Keratinocyte (primary cell): ENCODE measurements at regions not wholly inside any gene's neighbourhood (a gene's known extent, or its start where the extent isn't known, plus 50 kb on each side); places are given as distances from the start of the nearest gene placed in this dataset.

Experiments used
- DNase-seq: peaks from one replicate; pipeline ENCODE4 v3.0.0-alpha.2; 2011; ENCODE audit warnings: low read depth, missing footprints, low spot score
- FAIRE-seq: peaks from 2 replicates; lab custom pipeline; 2011; peaks lifted over from hg19 to GRCh38; lab: Jason Lieb, UNC
- H2AFZ ChIP-seq: 2 replicates; pipeline ENCODE4 v1.6.0; 2012; ENCODE audit warnings: low read length, control low read depth, inconsistent platforms; ENCODE audit not compliant: control insufficient read depth
- H3K27ac ChIP-seq: 2 replicates; pipeline ENCODE4 v1.5.1; 2011; ENCODE audit warnings: low read length; ENCODE audit not compliant: control insufficient read depth, insufficient read depth
- H3K27me3 ChIP-seq: 3 replicates; pipeline ENCODE4 v1.6.0; 2011; ENCODE audit warnings: low read length; ENCODE audit not compliant: control insufficient read depth, insufficient read depth; ENCODE audit errors: extremely low read depth
- H3K36me3 ChIP-seq, 2 experiments: 2 replicates in 1 of 2; 3 replicates in 1 of 2; pipeline ENCODE4 v1.5.1; 2011; ENCODE audit warnings: low read length in 2 of 2, mild to moderate bottlenecking in 1 of 2; ENCODE audit not compliant: control insufficient read depth in 2 of 2, insufficient read depth in 2 of 2; ENCODE audit errors: extremely low read depth in 1 of 2
- H3K4me1 ChIP-seq: 3 replicates; pipeline ENCODE4 v1.5.1; 2011; ENCODE audit warnings: low read length; ENCODE audit not compliant: control insufficient read depth, insufficient read depth; ENCODE audit errors: extremely low read depth
- H3K4me2 ChIP-seq: 3 replicates; pipeline ENCODE4 v1.6.0; 2011; ENCODE audit warnings: low read depth, low read length; ENCODE audit not compliant: control insufficient read depth, insufficient read depth; ENCODE audit errors: extremely low read depth
- H3K4me3 ChIP-seq, 3 experiments: fragments of 200-600 bp in 1 of 3; sonication (generic) in 1 of 3; 2 replicates in 2 of 3; 3 replicates in 1 of 3; pipeline ENCODE4 v1.5.1; 2011 to 2016; ENCODE audit warnings: low read length in 3 of 3, mild to moderate bottlenecking in 3 of 3, control low read depth in 2 of 3, inconsistent platforms in 1 of 3, low read depth in 1 of 3, mixed read lengths in 1 of 3, mixed run types in 1 of 3, moderate library complexity in 1 of 3; ENCODE audit not compliant: control insufficient read depth in 2 of 3, insufficient read depth in 2 of 3; ENCODE audit errors: extremely low read depth in 1 of 3
- H3K79me2 ChIP-seq: 2 replicates; pipeline ENCODE4 v1.6.0; 2012; ENCODE audit warnings: low read length; ENCODE audit not compliant: control insufficient read depth, insufficient read depth
- H3K9ac ChIP-seq: 3 replicates; pipeline ENCODE4 v1.6.0; 2011; ENCODE audit warnings: low read length; ENCODE audit not compliant: control insufficient read depth, insufficient read depth; ENCODE audit errors: extremely low read depth
- H3K9me1 ChIP-seq: 3 replicates; pipeline ENCODE4 v1.6.0; 2011; ENCODE audit warnings: low read length; ENCODE audit not compliant: control insufficient read depth, insufficient read depth; ENCODE audit errors: extremely low read depth
- H3K9me3 ChIP-seq: 2 replicates; pipeline ENCODE4 v1.5.1; 2012; ENCODE audit warnings: low read depth, low read length; ENCODE audit not compliant: control insufficient read depth
- H4K20me1 ChIP-seq: 3 replicates; pipeline ENCODE4 v1.6.0; 2011; ENCODE audit warnings: low read length; ENCODE audit not compliant: control insufficient read depth, insufficient read depth; ENCODE audit errors: extremely low read depth
- EZH2 ChIP-seq: IDR thresholded peaks from one replicate; pipeline ENCODE4 v1.6.1; 2012; ENCODE audit warnings: inconsistent platforms, mild to moderate bottlenecking, low read length, moderate library complexity
- dilution Hi-C: fragments of 300-500 bp; cut with MboI; formaldehyde crosslinking; loops from one replicate; pipeline ENCODE4 v1.7.0; 2020; ENCODE audit warnings: low sequenced_read_pairs; ENCODE audit not compliant: extremely low pct_ligation_motif_present
- TF ChIP-seq, protein P1 (sequence below), 3 experiments: IDR thresholded peaks in 1 of 3; conservative IDR thresholded peaks in 1 of 3; optimal IDR thresholded peaks in 1 of 3; 2 replicates in 2 of 3; 3 replicates in 1 of 3; pipeline versions ENCODE3 to v1.5.1; 2011; ENCODE audit warnings: low read length in 3 of 3, mild to moderate bottlenecking in 3 of 3, moderate library complexity in 2 of 3, control low read depth in 1 of 3, inconsistent platforms in 1 of 3; ENCODE audit not compliant: insufficient read depth in 2 of 3; ENCODE audit errors: extremely low read depth in 1 of 3

DNA sequence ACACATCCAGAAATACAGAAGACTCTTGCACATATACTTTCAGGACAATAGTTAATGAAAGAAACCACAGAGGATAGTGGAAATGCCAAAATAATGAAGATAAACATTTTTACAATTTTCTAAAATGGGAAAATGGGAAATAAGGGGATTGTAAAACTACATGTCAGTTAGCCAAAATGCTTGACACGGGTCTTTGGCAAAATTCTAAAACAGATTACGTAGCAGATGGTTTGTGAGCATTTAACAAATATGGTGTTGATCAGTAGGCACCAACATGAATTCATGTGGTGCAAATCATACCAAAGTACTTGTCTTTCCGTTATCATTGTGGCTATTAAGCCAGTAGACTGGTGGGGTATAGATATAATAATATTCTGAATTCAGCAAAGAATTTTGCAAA, 348.5 kb upstream of the ROBO1 start:
- DNase-seq (no peak), FAIRE-seq (no peak)
- H3K36me3 ChIP-seq: no peaks in the 10 kb centered on the region
- H3K9me3 ChIP-seq: no peaks in the 10 kb centered on the region
- no peak overlapping the region for H3K9ac ChIP-seq
- H3K27ac ChIP-seq: no peak overlapping the region
- dilution Hi-C loops: no loop called here
- H3K79me2 ChIP-seq: no peaks in the 10 kb centered on the region
- no peak overlapping the region for H3K4me3 ChIP-seq
- H3K9me1 ChIP-seq: no peaks in the 10 kb centered on the region
- no peak overlapping the region for H3K4me2 ChIP-seq
- no peak overlapping the region for H2AFZ ChIP-seq
- H3K4me1 ChIP-seq: no peaks in the 10 kb centered on the region
- TF ChIP-seq, protein P1, sequence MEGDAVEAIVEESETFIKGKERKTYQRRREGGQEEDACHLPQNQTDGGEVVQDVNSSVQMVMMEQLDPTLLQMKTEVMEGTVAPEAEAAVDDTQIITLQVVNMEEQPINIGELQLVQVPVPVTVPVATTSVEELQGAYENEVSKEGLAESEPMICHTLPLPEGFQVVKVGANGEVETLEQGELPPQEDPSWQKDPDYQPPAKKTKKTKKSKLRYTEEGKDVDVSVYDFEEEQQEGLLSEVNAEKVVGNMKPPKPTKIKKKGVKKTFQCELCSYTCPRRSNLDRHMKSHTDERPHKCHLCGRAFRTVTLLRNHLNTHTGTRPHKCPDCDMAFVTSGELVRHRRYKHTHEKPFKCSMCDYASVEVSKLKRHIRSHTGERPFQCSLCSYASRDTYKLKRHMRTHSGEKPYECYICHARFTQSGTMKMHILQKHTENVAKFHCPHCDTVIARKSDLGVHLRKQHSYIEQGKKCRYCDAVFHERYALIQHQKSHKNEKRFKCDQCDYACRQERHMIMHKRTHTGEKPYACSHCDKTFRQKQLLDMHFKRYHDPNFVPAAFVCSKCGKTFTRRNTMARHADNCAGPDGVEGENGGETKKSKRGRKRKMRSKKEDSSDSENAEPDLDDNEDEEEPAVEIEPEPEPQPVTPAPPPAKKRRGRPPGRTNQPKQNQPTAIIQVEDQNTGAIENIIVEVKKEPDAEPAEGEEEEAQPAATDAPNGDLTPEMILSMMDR (optimal IDR thresholded peaks at IDR 0.05 in 1 of 3, IDR thresholded peaks at IDR 0.05 in 1 of 3, conservative IDR thresholded peaks at IDR 0.05 in 1 of 3; ENCODE audit: extremely low read depth in 1 of 3, insufficient read depth in 2 of 3, low read length in 3 of 3): no peak
- TF ChIP-seq EZH2: no peak
- H3K27me3 ChIP-seq: no peaks in the 10 kb centered on the region
- H4K20me1 ChIP-seq: no peaks in the 10 kb centered on the region

- Histone ChIP-seq H3K9me3 (no peaks in the 10 kb centered on the region), H3K4me3 (no peak overlapping the region), H3K9ac (no peak overlapping the region), H3K9me1 (no peaks in the 10 kb centered on the region), H3K27ac (no peak overlapping the region), H3K27me3 (no peaks in the 10 kb centered on the region), H4K20me1 (no peaks in the 10 kb centered on the region), H2AFZ (no peak overlapping the region), H3K4me1 (no peaks in the 10 kb centered on the region), H3K79me2 (no peaks in the 10 kb centered on the region), H3K4me2 (no peak overlapping the region), H3K36me3 (no peaks in the 10 kb centered on the region)
- TF ChIP-seq EZH2: no peak
- TF ChIP-seq, protein P1 (optimal IDR thresholded peaks at IDR 0.05 in 1 of 3, IDR thresholded peaks at IDR 0.05 in 1 of 3, conservative IDR thresholded peaks at IDR 0.05 in 1 of 3; ENCODE audit: extremely low read depth in 1 of 3, insufficient read depth in 2 of 3, low read length in 3 of 3): no peak
- DNase-seq (no peak), FAIRE-seq (no peak)
- dilution Hi-C loops: no loop called here
These were observed 346.9 kb upstream of the ROBO1 start for GRCh38 chr3:80114694-80115093.
